H1 (cell line): ENCODE measurements at regions not wholly inside any gene's neighbourhood (a gene's known extent, or its start where the extent isn't known, plus 50 kb on each side); places are given as distances from the start of the nearest gene placed in this dataset.

Experiments
- CTCF ChIA-PET: fragments of 300-600 bp; sonication (Branson Sonifier 250); formaldehyde crosslinking; loops from one replicate; lab custom pipeline; 2021; ENCODE audit not compliant: partially characterized antibody; lab: Charles Lee
- POLR2A ChIA-PET: fragments of 300-600 bp; sonication (Branson Sonifier 250); formaldehyde crosslinking; loops from one replicate; lab custom pipeline; 2021; ENCODE audit warnings: inconsistent platforms; ENCODE audit not compliant: partially characterized antibody; lab: Charles Lee
- DNase-seq, 2 experiments: peaks; one replicate each; pipeline versions ENCODE4 v3.0.0 to v3.0.0-alpha.2; 2010 to 2022; ENCODE audit warnings: low spot score in 2 of 2, low read depth in 1 of 2, mixed read lengths in 1 of 2
- FAIRE-seq: peaks from 2 replicates; lab custom pipeline; 2011; peaks lifted over from hg19 to GRCh38; lab: Jason Lieb, UNC
- H2AFZ ChIP-seq: 2 replicates; pipeline ENCODE4 v1.8.1; 2012; ENCODE audit warnings: low read length, inconsistent platforms
- H2AK5ac ChIP-seq: 2 replicates; pipeline ENCODE4 v1.6.1; 2013; ENCODE audit warnings: low read depth, low read length
- H2BK120ac ChIP-seq: replicated peaks from 2 replicates; pipeline ENCODE3; 2013; ENCODE audit warnings: low read depth, low read length, inconsistent platforms
- H2BK12ac ChIP-seq: 2 replicates; pipeline ENCODE4 v1.6.1; 2013; ENCODE audit warnings: low read depth, low read length
- H2BK15ac ChIP-seq: 2 replicates; pipeline ENCODE4 v1.6.1; 2013; ENCODE audit warnings: low read length
- H2BK20ac ChIP-seq: 2 replicates; pipeline ENCODE4 v1.6.1; 2013; ENCODE audit warnings: low read length
- H2BK5ac ChIP-seq: 2 replicates; pipeline ENCODE4 v1.6.1; 2013; ENCODE audit warnings: low read depth, low read length
- H3K14ac ChIP-seq: 2 replicates; pipeline ENCODE4 v1.6.1; 2013; ENCODE audit warnings: inconsistent platforms; ENCODE audit not compliant: insufficient read length
- H3K18ac ChIP-seq: 2 replicates; pipeline ENCODE4 v1.6.1; 2013; ENCODE audit warnings: low read length; ENCODE audit errors: extremely low read depth
- H3K23ac ChIP-seq: 2 replicates; pipeline ENCODE4 v1.6.1; 2013; ENCODE audit warnings: inconsistent platforms; ENCODE audit not compliant: insufficient read length
- H3K23me2 ChIP-seq: 2 replicates; pipeline ENCODE4 v1.6.1; 2013; ENCODE audit warnings: low read depth, low read length
- H3K27ac ChIP-seq: 2 replicates; pipeline ENCODE4 v1.6.1; 2011; ENCODE audit warnings: low read depth, low read length, inconsistent platforms
- H3K27me3 ChIP-seq, 4 experiments: replicated peaks in 1 of 4; 1 replicate in 1 of 4; 2 replicates in 3 of 4; pipeline versions ENCODE4 v1.6.1 to v1.8.1; 2011 to 2013; ENCODE audit warnings: low read length in 3 of 4, mild to moderate bottlenecking in 3 of 4, inconsistent platforms in 2 of 4, mixed read lengths in 2 of 4, moderate library complexity in 1 of 4; ENCODE audit not compliant: control insufficient read depth in 3 of 4, insufficient read depth in 3 of 4; ENCODE audit errors: extremely low read depth in 1 of 4
- H3K36me3 ChIP-seq, 4 experiments: 2 replicates each; pipeline versions ENCODE4 v1.6.1 to v1.8.1; 2011 to 2013; ENCODE audit warnings: mild to moderate bottlenecking in 4 of 4, low read length in 3 of 4, moderate library complexity in 2 of 4, control low read depth in 1 of 4, inconsistent platforms in 1 of 4; ENCODE audit not compliant: insufficient read depth in 4 of 4, control insufficient read depth in 2 of 4
- H3K4ac ChIP-seq: replicated peaks from 2 replicates; pipeline ENCODE3; 2013; ENCODE audit warnings: low read length, low read depth, mixed read lengths, inconsistent platforms; ENCODE audit not compliant: insufficient read length
- H3K4me1 ChIP-seq, 4 experiments: replicated peaks in 1 of 4; 1 replicate in 1 of 4; 2 replicates in 3 of 4; pipeline versions ENCODE4 v1.6.1 to v1.8.1; 2011 to 2013; ENCODE audit warnings: low read length in 3 of 4, inconsistent platforms in 2 of 4, mixed read lengths in 1 of 4; ENCODE audit not compliant: insufficient read depth in 4 of 4, control insufficient read depth in 3 of 4
- H3K4me2 ChIP-seq, 2 experiments: 2 replicates each; pipeline versions ENCODE4 v1.6.1 to v1.8.1; 2011 to 2013; ENCODE audit warnings: low read depth in 2 of 2, low read length in 2 of 2, control low read depth in 1 of 2, inconsistent platforms in 1 of 2, mild to moderate bottlenecking in 1 of 2; ENCODE audit not compliant: insufficient read depth in 1 of 2
- H3K4me3 ChIP-seq, 4 experiments: fragments of 200-600, 300-600 bp in 1 of 4; sonication (generic), shearing (Covaris generic), sonication (Bioruptor Twin) in 1 of 4; 2 replicates each; pipeline versions ENCODE4 v1.5.1 to v1.8.1; 2011 to 2016; ENCODE audit warnings: low read length in 4 of 4, low read depth in 3 of 4, control low read depth in 2 of 4, inconsistent platforms in 2 of 4, mild to moderate bottlenecking in 2 of 4, mixed read lengths in 1 of 4, moderate library complexity in 1 of 4; ENCODE audit not compliant: insufficient read depth in 2 of 4; ENCODE audit errors: extremely low read depth in 1 of 4
- H3K56ac ChIP-seq: replicated peaks from 2 replicates; pipeline ENCODE3; 2013; ENCODE audit warnings: low read depth, mild to moderate bottlenecking, mixed read lengths, low read length, inconsistent platforms; ENCODE audit not compliant: insufficient read length
- H3K79me1 ChIP-seq: 2 replicates; pipeline ENCODE4 v1.6.1; 2013; ENCODE audit warnings: low read depth, low read length, control low read depth
- H3K79me2 ChIP-seq, 2 experiments: 2 replicates each; pipeline versions ENCODE4 v1.6.1 to v1.8.1; 2012 to 2013; ENCODE audit warnings: low read length in 2 of 2, mild to moderate bottlenecking in 2 of 2, inconsistent platforms in 1 of 2; ENCODE audit not compliant: insufficient read depth in 2 of 2, control insufficient read depth in 1 of 2
- H3K9ac ChIP-seq, 4 experiments: replicated peaks in 1 of 4; 1 replicate in 1 of 4; 2 replicates in 3 of 4; pipeline versions ENCODE4 v1.6.1 to v1.8.1; 2011 to 2013; ENCODE audit warnings: low read depth in 3 of 4, low read length in 3 of 4, control low read depth in 2 of 4, mild to moderate bottlenecking in 2 of 4, moderate library complexity in 2 of 4, inconsistent platforms in 1 of 4; ENCODE audit errors: extremely low read depth in 1 of 4
- H3K9me3 ChIP-seq, 2 experiments: 2 replicates each; pipeline versions ENCODE4 v1.6.1 to v1.8.1; 2012 to 2013; ENCODE audit warnings: mild to moderate bottlenecking in 2 of 2, moderate library complexity in 2 of 2, control low read depth in 1 of 2, inconsistent platforms in 1 of 2, low read depth in 1 of 2, low read length in 1 of 2, mixed read lengths in 1 of 2; ENCODE audit not compliant: insufficient read depth in 2 of 2
- H4K20me1 ChIP-seq, 2 experiments: replicated peaks in 1 of 2; 2 replicates each; pipeline versions ENCODE3 to v1.8.1; 2011 to 2013; ENCODE audit warnings: inconsistent platforms in 2 of 2, low read length in 2 of 2, mild to moderate bottlenecking in 1 of 2; ENCODE audit not compliant: insufficient read depth in 2 of 2, control insufficient read depth in 1 of 2
- H4K5ac ChIP-seq: 2 replicates; pipeline ENCODE4 v1.6.1; 2013; ENCODE audit warnings: low read length, low read depth, mixed read lengths, inconsistent platforms; ENCODE audit not compliant: insufficient read length
- H4K8ac ChIP-seq: 2 replicates; pipeline ENCODE4 v1.8.0; 2013; ENCODE audit warnings: mild to moderate bottlenecking, moderate library complexity, low read length, inconsistent platforms; ENCODE audit not compliant: insufficient read depth; ENCODE audit errors: extremely low read depth
- H4K91ac ChIP-seq: replicated peaks from 2 replicates; pipeline ENCODE3; 2013; ENCODE audit warnings: low read length, mixed read lengths, inconsistent platforms; ENCODE audit not compliant: insufficient read length
- ASH2L ChIP-seq: fragments of 200-600, 300-600 bp; sonication (generic); IDR thresholded peaks from one replicate; pipeline ENCODE4 v1.7.1; 2017; ENCODE audit warnings: low read length
- CTBP2 ChIP-seq: IDR thresholded peaks from 2 replicates; pipeline ENCODE4 v1.7.0; 2011; ENCODE audit warnings: borderline replicate concordance, mild to moderate bottlenecking, moderate library complexity, mixed read lengths, low read length; ENCODE audit not compliant: insufficient read depth, insufficient read length
- RAD21 ChIP-seq, 2 experiments: IDR thresholded peaks in 1 of 2; conservative IDR thresholded peaks in 1 of 2; 2 replicates each; pipeline ENCODE4 v1.6.1; 2011; ENCODE audit warnings: low read depth in 2 of 2, low read length in 2 of 2, improper control_type of control experiment in 1 of 2, inconsistent platforms in 1 of 2, mild to moderate bottlenecking in 1 of 2, moderate library complexity in 1 of 2
- WGBS, 2 experiments: shearing (Covaris generic) in 1 of 2; methylation state at CpG; one replicate each; pipeline versions ENCODE4 v1.1.6 to v1.1.7; 2013 to 2015; ENCODE audit warnings: low lambda C conversion rate in 2 of 2, mixed read lengths in 2 of 2, inconsistent platforms in 1 of 2, low coverage in 1 of 2, missing lambda C conversion rate in 1 of 2; ENCODE audit not compliant: insufficient replicate concordance in 2 of 2, insufficient coverage in 1 of 2, insufficient read length in 1 of 2; ENCODE audit errors: extremely low coverage in 1 of 2, missing lambda C conversion rate in 1 of 2; 5-methylcytosine and 5-hydroxymethylcytosine counted together

- H3K36me3 ChIP-seq: no peaks in the 10 kb centered on the region
- TF ChIP-seq CTBP2 (no peak), RAD21 (IDR thresholded peaks at IDR 0.05 in 1 of 2, conservative IDR thresholded peaks at IDR 0.05 in 1 of 2; ENCODE audit: low read depth in 2 of 2, low read length in 2 of 2) (no peak), ASH2L (no peak)
- no peak overlapping the region for H3K4ac ChIP-seq
- no peak overlapping the region for H2AFZ ChIP-seq
- no peak overlapping the region for H2AK5ac ChIP-seq
- POLR2A ChIA-PET: interaction anchor here (0.8 kb wide), 1 partner anchor 8 kb away, joined by 3 read pairs; no protein-coding TSS in a partner anchor
- FAIRE-seq (no peak), DNase-seq (no peak)
- no peaks in the 10 kb centered on the region for H3K27me3 ChIP-seq
- CTCF ChIA-PET: interaction anchor here (0.6 to 1.1 kb wide), 3 partner anchors 70 to 517 kb away, joined by 3 read pairs; no protein-coding TSS in a partner anchor
- no peaks in the 10 kb centered on the region for H3K79me2 ChIP-seq
- no peak overlapping the region for H2BK12ac ChIP-seq
- no peak overlapping the region for H2BK20ac ChIP-seq
- H3K14ac ChIP-seq: no peak overlapping the region
- no peaks in the 10 kb centered on the region for H3K9me3 ChIP-seq
- no peak overlapping the region for H2BK15ac ChIP-seq
- no peak overlapping the region for H3K4me2 ChIP-seq
- H2BK120ac ChIP-seq: no peak overlapping the region
- no peak overlapping the region for H4K5ac ChIP-seq
- H3K23ac ChIP-seq: no peak overlapping the region
- no peaks in the 10 kb centered on the region for H3K4me1 ChIP-seq
- WGBS, 2 experiments: 93% methylated on average over 3 of the region's 3 CpGs; no CpG with 5 or more reads in 1 of the 2 experiments
- H2BK5ac ChIP-seq: no peak overlapping the region
- H3K9ac ChIP-seq: no peak overlapping the region
- no peaks in the 10 kb centered on the region for H3K23me2 ChIP-seq
- no peaks in the 10 kb centered on the region for H3K79me1 ChIP-seq
- H4K20me1 ChIP-seq: no peaks in the 10 kb centered on the region
- no peak overlapping the region for H3K27ac ChIP-seq
- no peak overlapping the region for H3K56ac ChIP-seq
- H4K91ac ChIP-seq: no peak overlapping the region
- H4K8ac ChIP-seq: no peak overlapping the region
- H3K18ac ChIP-seq: no peak overlapping the region
- no peak overlapping the region for H3K4me3 ChIP-seq
Measured at GRCh38 chr7:25775999-25776743, 375.8 kb upstream of the NFE2L3 start.
